OCI-LY3 (cell line): ENCODE measurements at regions not wholly inside any gene's neighbourhood (a gene's known extent, or its start where the extent isn't known, plus 50 kb on each side); places are given as distances from the start of the nearest gene placed in this dataset.

Source experiments
- EZH2phosphoT487 ChIP-seq: fragments of 200-600 bp; shearing (Covaris generic); IDR thresholded peaks from 2 replicates; pipeline ENCODE4 v1.6.1; 2018; ENCODE audit warnings: antibody characterized with exemption, mixed run types, low read depth
- TF ChIP-seq, protein P1 (sequence below): fragments of 200-600, 300-600 bp; sonication (generic); IDR thresholded peaks from 2 replicates; pipeline ENCODE4 v1.5.1; 2014; ENCODE audit warnings: antibody characterized with exemption, low read length, low read depth

DNA sequence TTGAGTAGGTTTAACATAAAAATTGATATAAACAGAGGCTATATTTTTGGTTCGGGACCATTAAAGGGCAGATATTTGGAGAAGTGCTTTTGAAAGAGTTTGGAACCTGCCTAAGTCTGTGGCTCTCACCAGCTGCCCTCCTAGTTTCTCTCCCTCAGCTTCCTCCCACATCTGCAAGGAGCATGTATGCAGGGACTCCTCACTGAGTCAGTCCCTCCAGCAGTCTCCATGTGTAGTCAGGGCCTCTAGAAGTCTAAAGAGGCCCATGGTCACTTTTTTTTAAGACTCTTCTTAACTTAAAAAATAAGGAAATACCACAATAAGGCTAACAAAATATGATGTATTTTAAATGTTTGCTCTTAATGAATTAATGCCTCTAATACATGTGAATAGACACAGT, 220.0 kb upstream of the TANK start:
- TF ChIP-seq, protein P1, sequence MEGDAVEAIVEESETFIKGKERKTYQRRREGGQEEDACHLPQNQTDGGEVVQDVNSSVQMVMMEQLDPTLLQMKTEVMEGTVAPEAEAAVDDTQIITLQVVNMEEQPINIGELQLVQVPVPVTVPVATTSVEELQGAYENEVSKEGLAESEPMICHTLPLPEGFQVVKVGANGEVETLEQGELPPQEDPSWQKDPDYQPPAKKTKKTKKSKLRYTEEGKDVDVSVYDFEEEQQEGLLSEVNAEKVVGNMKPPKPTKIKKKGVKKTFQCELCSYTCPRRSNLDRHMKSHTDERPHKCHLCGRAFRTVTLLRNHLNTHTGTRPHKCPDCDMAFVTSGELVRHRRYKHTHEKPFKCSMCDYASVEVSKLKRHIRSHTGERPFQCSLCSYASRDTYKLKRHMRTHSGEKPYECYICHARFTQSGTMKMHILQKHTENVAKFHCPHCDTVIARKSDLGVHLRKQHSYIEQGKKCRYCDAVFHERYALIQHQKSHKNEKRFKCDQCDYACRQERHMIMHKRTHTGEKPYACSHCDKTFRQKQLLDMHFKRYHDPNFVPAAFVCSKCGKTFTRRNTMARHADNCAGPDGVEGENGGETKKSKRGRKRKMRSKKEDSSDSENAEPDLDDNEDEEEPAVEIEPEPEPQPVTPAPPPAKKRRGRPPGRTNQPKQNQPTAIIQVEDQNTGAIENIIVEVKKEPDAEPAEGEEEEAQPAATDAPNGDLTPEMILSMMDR, result no peak
- no peak for TF ChIP-seq EZH2phosphoT487
